Endothelial cell of umbilical vein (primary cell): ENCODE measurements at regions not wholly inside any gene's neighbourhood (a gene's known extent, or its start where the extent isn't known, plus 50 kb on each side); places are given as distances from the start of the nearest gene placed in this dataset.

Experiments used
- BruUV-seq: library from RNA; stranded (reverse); fragments of 400-500 nt; replicated peaks from 2 replicates; lab custom pipeline; 2021; lab: Mats Ljungman, UMichigan
- CTCF ChIA-PET: fragments of 300-600, 350-600 bp; sonication (Branson Sonifier 250); formaldehyde crosslinking; loops from one replicate; lab custom pipeline; 2021; ENCODE audit warnings: antibody characterized with exemption, inconsistent platforms; lab: Charles Lee
- POLR2A ChIA-PET: fragments of 300-600, 350-600 bp; sonication (Branson Sonifier 250); formaldehyde crosslinking; loops from one replicate; lab custom pipeline; 2021; ENCODE audit warnings: antibody characterized with exemption, inconsistent platforms; lab: Charles Lee
- DNase-seq: peaks from one replicate; pipeline ENCODE4 v3.0.0-alpha.2; 2011; ENCODE audit warnings: low read depth, low spot score
- FAIRE-seq: peaks from 2 replicates; lab custom pipeline; 2011; peaks lifted over from hg19 to GRCh38; lab: Jason Lieb, UNC
- H2AFZ ChIP-seq: 2 replicates; pipeline ENCODE4 v1.6.0; 2012; ENCODE audit warnings: low read depth, low read length, control low read depth, inconsistent platforms
- H3K27ac ChIP-seq: 2 replicates; pipeline ENCODE4 v1.5.1; 2011; ENCODE audit warnings: low read depth, mild to moderate bottlenecking, control low read depth, low read length, moderate library complexity; ENCODE audit not compliant: insufficient read depth
- H3K27me3 ChIP-seq, 2 experiments: 2 replicates each; pipeline versions ENCODE4 v1.6.0 to v1.6.1; 2011; ENCODE audit warnings: low read length in 2 of 2, mixed read lengths in 1 of 2; ENCODE audit not compliant: control insufficient read depth in 2 of 2, insufficient read depth in 2 of 2
- H3K36me3 ChIP-seq, 2 experiments: 2 replicates in 1 of 2; 3 replicates in 1 of 2; pipeline ENCODE4 v1.5.1; 2011; ENCODE audit warnings: low read length in 2 of 2, mild to moderate bottlenecking in 1 of 2, moderate library complexity in 1 of 2; ENCODE audit not compliant: control insufficient read depth in 2 of 2, insufficient read depth in 2 of 2; ENCODE audit errors: extremely low read depth in 1 of 2
- H3K4me1 ChIP-seq: 3 replicates; pipeline ENCODE4 v1.5.1; 2011; ENCODE audit warnings: mild to moderate bottlenecking, low read length; ENCODE audit not compliant: control insufficient read depth, insufficient read depth; ENCODE audit errors: extremely low read depth
- H3K4me2 ChIP-seq: 2 replicates; pipeline ENCODE4 v1.6.1; 2011; ENCODE audit warnings: low read length, control low read depth, mixed read lengths; ENCODE audit not compliant: insufficient read depth
- H3K4me3 ChIP-seq, 3 experiments: fragments of 200-600 bp in 1 of 3; sonication (generic), shearing (Covaris generic) in 1 of 3; replicated peaks in 1 of 3; 2 replicates each; pipeline ENCODE4 v1.5.1; 2011 to 2016; ENCODE audit warnings: control low read depth in 3 of 3, low read length in 3 of 3, mild to moderate bottlenecking in 2 of 3, inconsistent platforms in 1 of 3, low read depth in 1 of 3, moderate library complexity in 1 of 3; ENCODE audit not compliant: insufficient read depth in 1 of 3
- H3K79me2 ChIP-seq: 2 replicates; pipeline ENCODE4 v1.6.0; 2012; ENCODE audit warnings: low read length, inconsistent platforms; ENCODE audit not compliant: control insufficient read depth, insufficient read depth
- H3K9ac ChIP-seq: replicated peaks from 2 replicates; pipeline ENCODE3; 2011; ENCODE audit warnings: low read length, control low read depth; ENCODE audit not compliant: insufficient read depth; ENCODE audit errors: extremely low read depth
- H3K9me1 ChIP-seq: replicated peaks from 3 replicates; pipeline ENCODE4 v1.6.0; 2011; ENCODE audit warnings: mild to moderate bottlenecking, low read length; ENCODE audit not compliant: control insufficient read depth, insufficient read depth; ENCODE audit errors: extremely low read depth
- H3K9me3 ChIP-seq: replicated peaks from 2 replicates; pipeline ENCODE4 v1.5.1; 2012; ENCODE audit warnings: low read length, inconsistent platforms; ENCODE audit not compliant: control insufficient read depth, insufficient read depth
- H4K20me1 ChIP-seq: replicated peaks from 2 replicates; pipeline ENCODE3; 2011; ENCODE audit warnings: mild to moderate bottlenecking, low read length; ENCODE audit not compliant: control insufficient read depth, insufficient read depth; ENCODE audit errors: extremely low read depth
- EZH2 ChIP-seq: IDR thresholded peaks from 2 replicates; pipeline ENCODE4 v1.6.1; 2012; ENCODE audit warnings: borderline replicate concordance, low read depth, mild to moderate bottlenecking, moderate library complexity, low read length, inconsistent platforms; ENCODE audit not compliant: severe bottlenecking
- FOS ChIP-seq: IDR thresholded peaks from 2 replicates; pipeline ENCODE4 v1.6.1; 2011; ENCODE audit warnings: mild to moderate bottlenecking, low read length, moderate library complexity, borderline replicate concordance; ENCODE audit not compliant: insufficient read depth
- GATA2 ChIP-seq: IDR thresholded peaks from 2 replicates; pipeline ENCODE4 v1.7.0; 2011; ENCODE audit warnings: low read depth, mild to moderate bottlenecking, moderate library complexity, mixed read lengths, low read length; ENCODE audit not compliant: insufficient read length, insufficient read depth
- JUN ChIP-seq: IDR thresholded peaks from 2 replicates; pipeline ENCODE4 v1.6.1; 2011; ENCODE audit warnings: borderline replicate concordance, low read depth; ENCODE audit not compliant: insufficient read length, insufficient read depth
- MYC ChIP-seq: IDR thresholded peaks from one replicate; pipeline ENCODE4 v1.6.1; 2011; ENCODE audit warnings: mild to moderate bottlenecking, low read depth, low read length
- POLR2A ChIP-seq: IDR thresholded peaks from 2 replicates; pipeline ENCODE4 v1.6.1; 2012; ENCODE audit warnings: low read depth, mild to moderate bottlenecking, control low read depth, low read length
- POLR2AphosphoS5 ChIP-seq: IDR thresholded peaks from 2 replicates; pipeline ENCODE4 v1.6.1; 2012; ENCODE audit warnings: low read depth, mild to moderate bottlenecking, control low read depth, low read length, moderate library complexity; ENCODE audit not compliant: insufficient read depth
- dilution Hi-C: fragments of 300-500 bp; cut with MboI; formaldehyde crosslinking; loops from one replicate; pipeline ENCODE4 v1.15.0; 2019; ENCODE audit warnings: low sequenced_read_pairs; ENCODE audit not compliant: extremely low pct_ligation_motif_present
- intact Hi-C: fragments of 100-400 bp; cut with micrococcal nuclease; formaldehyde crosslinking; loops from one replicate; pipeline ENCODE4 v1.10.0; 2022
- TF ChIP-seq, protein P1 (sequence below), 2 donors: IDR thresholded peaks; 1 replicate in 1 of 2; 2 replicates in 1 of 2; pipeline ENCODE4 v1.5.1; 2011; ENCODE audit warnings: low read length in 2 of 2, mild to moderate bottlenecking in 2 of 2, moderate library complexity in 2 of 2, control low read depth in 1 of 2, inconsistent platforms in 1 of 2, low read depth in 1 of 2; ENCODE audit not compliant: insufficient read depth in 1 of 2; ENCODE audit errors: extremely low read depth in 1 of 2
- TF ChIP-seq, protein P2 (sequence below): IDR thresholded peaks from 2 replicates; pipeline ENCODE4 v1.6.1; 2011; ENCODE audit not compliant: insufficient read depth, insufficient read length

DNA sequence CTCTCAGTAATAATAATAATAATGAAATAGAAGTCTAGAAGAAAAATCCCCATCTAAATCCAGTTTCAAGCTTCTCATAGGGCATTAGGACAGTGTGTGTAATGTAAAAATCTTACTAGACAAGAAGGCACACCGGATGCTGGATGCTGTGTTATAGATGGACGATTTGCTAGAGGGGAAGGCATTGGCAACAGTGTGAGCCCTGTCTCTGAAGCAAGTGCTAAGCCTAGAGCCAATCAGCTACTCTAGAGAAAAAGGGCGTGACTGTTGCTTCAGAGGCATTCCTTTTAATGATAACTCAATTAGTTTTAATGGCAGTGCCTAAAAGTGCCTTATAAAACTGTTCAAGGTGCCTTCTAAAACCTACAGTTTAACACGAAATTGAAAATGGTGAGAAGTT, 344.9 kb downstream of the TDRD15 start:
- ChIA-PET CTCF (no interaction called here), POLR2A (no interaction called here)
- no peaks in the 10 kb centered on the region for H3K27me3 ChIP-seq
- H3K9me1 ChIP-seq: no peaks in the 10 kb centered on the region
- no peaks in the 10 kb centered on the region for H3K4me1 ChIP-seq
- no peak overlapping the region for H3K27ac ChIP-seq
- H3K4me3 ChIP-seq: no peak overlapping the region
- intact Hi-C loops: no loop called here
- no peaks in the 10 kb centered on the region for H3K36me3 ChIP-seq
- H2AFZ ChIP-seq: no peak overlapping the region
- FAIRE-seq: no peak
- H4K20me1 ChIP-seq: no peaks in the 10 kb centered on the region
- TF ChIP-seq EZH2 (no peak), POLR2AphosphoS5 (no peak), FOS (no peak)
- TF ChIP-seq, protein P1, sequence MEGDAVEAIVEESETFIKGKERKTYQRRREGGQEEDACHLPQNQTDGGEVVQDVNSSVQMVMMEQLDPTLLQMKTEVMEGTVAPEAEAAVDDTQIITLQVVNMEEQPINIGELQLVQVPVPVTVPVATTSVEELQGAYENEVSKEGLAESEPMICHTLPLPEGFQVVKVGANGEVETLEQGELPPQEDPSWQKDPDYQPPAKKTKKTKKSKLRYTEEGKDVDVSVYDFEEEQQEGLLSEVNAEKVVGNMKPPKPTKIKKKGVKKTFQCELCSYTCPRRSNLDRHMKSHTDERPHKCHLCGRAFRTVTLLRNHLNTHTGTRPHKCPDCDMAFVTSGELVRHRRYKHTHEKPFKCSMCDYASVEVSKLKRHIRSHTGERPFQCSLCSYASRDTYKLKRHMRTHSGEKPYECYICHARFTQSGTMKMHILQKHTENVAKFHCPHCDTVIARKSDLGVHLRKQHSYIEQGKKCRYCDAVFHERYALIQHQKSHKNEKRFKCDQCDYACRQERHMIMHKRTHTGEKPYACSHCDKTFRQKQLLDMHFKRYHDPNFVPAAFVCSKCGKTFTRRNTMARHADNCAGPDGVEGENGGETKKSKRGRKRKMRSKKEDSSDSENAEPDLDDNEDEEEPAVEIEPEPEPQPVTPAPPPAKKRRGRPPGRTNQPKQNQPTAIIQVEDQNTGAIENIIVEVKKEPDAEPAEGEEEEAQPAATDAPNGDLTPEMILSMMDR (IDR thresholded peaks at IDR 0.05; ENCODE audit: extremely low read depth in 1 of 2, insufficient read depth in 1 of 2, low read depth in 1 of 2, low read length in 2 of 2): no peak
- dilution Hi-C loops: no loop called here
- DNase-seq: no peak
- no peaks in the 10 kb centered on the region for H3K79me2 ChIP-seq
- no TSS peak for BruUV-seq
- H3K4me2 ChIP-seq: no peak overlapping the region
- no peak overlapping the region for H3K9ac ChIP-seq
- H3K9me3 ChIP-seq: peaks cover 2% of the 10 kb centered on the region

DNA sequence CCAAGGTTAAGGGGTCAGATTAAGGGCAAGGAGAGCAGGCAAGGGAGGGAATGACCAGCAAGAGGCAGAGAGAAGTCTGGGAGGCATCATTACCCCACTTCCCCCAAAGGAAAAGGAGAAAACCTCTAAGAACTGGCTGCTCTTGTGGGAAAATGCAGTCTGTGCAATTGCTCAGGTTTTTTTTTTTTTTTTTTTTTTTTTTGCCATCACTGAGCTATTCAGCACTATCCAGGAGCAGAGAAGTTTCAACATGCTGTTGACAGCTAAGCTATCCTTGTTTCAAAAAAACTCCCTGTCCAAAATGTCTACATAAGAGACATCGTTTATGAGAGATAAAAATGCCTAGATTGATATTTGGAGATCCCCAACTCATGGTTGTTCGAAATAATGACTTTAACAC, 345.4 kb downstream of the TDRD15 start:
- Histone ChIP-seq H3K27ac (no peak overlapping the region), H3K27me3 (no peaks in the 10 kb centered on the region), H3K36me3 (no peaks in the 10 kb centered on the region), H3K79me2 (no peaks in the 10 kb centered on the region), H3K4me1 (no peaks in the 10 kb centered on the region), H3K4me3 (no peak overlapping the region), H2AFZ (no peak overlapping the region), H4K20me1 (no peaks in the 10 kb centered on the region), H3K4me2 (no peak overlapping the region), H3K9ac (no peak overlapping the region), H3K9me1 (no peaks in the 10 kb centered on the region), H3K9me3 (peaks cover 2% of the 10 kb centered on the region)
- BruUV-seq: no TSS peak
- no peak for FAIRE-seq
- dilution Hi-C loops: no loop called here
- ChIA-PET POLR2A (interaction anchor here (0.6 kb wide), 1 partner anchor 155 kb away, joined by 5 read pairs; no protein-coding TSS in a partner anchor), CTCF (no interaction called here)
- TF ChIP-seq JUN: no peak
- TF ChIP-seq, protein P2, sequence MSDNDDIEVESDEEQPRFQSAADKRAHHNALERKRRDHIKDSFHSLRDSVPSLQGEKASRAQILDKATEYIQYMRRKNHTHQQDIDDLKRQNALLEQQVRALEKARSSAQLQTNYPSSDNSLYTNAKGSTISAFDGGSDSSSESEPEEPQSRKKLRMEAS: no peak
- no peak for TF ChIP-seq FOS
- no peak for TF ChIP-seq MYC
- TF ChIP-seq, protein P1 (IDR thresholded peaks at IDR 0.05; ENCODE audit: extremely low read depth in 1 of 2, insufficient read depth in 1 of 2, low read depth in 1 of 2, low read length in 2 of 2): no peak
- TF ChIP-seq POLR2AphosphoS5: no peak
- TF ChIP-seq POLR2A: no peak
- TF ChIP-seq EZH2: no peak
- TF ChIP-seq GATA2: no peak
- no peak for DNase-seq
- intact Hi-C loops: no loop called here
